ENCODE measurements at regions not wholly inside any gene's neighbourhood (a gene's known extent, or its start where the extent isn't known, plus 50 kb on each side); places are given as distances from the start of the nearest gene placed in this dataset.
A peak's percentile ranks its signal among the peaks of the same experiment; 100 is the strongest.
"Not testable (repeated sequence)": the region's sequence is repeated elsewhere in the genome, so short reads cannot be mapped to it uniquely, and the experiment has no call there.

GRCh38 chr3:26097111-26097510, 307.2 kb downstream of the OXSM start:
- not testable (repeated sequence) for H3K4me3 ChIP-seq (ENCODE audit: low read length); DNase-seq (ENCODE audit: low read depth, low spot score)

GRCh38 chr3:26099692-26100091, 309.8 kb downstream of the OXSM start:
- no peak for DNase-seq (ENCODE audit: low read depth, low spot score)
- H3K4me3 ChIP-seq (ENCODE audit: low read length): no peak overlapping the region

- no peak overlapping the region for H3K4me3 ChIP-seq (ENCODE audit: low read length)
- no peak for DNase-seq (ENCODE audit: low read depth, low spot score)
These were observed 310.3 kb downstream of the OXSM start for GRCh38 chr3:26100176-26100575.

GRCh38 chr3:26102376-26102775, 312.5 kb downstream of the OXSM start:
- no peak overlapping the region for H3K4me3 ChIP-seq (ENCODE audit: low read length)
- no peak for DNase-seq (ENCODE audit: low read depth, low spot score)

GRCh38 chr3:26104851-26105251, 315.0 kb downstream of the OXSM start:
- H3K4me3 ChIP-seq (ENCODE audit: low read length): no peak overlapping the region
- DNase-seq (ENCODE audit: low read depth, low spot score): no peak

- no peak for DNase-seq (ENCODE audit: low read depth, low spot score)
- no peak overlapping the region for H3K4me3 ChIP-seq (ENCODE audit: low read length)
These were observed 315.4 kb downstream of the OXSM start for GRCh38 chr3:26105261-26105660.

- no peak overlapping the region for H3K4me3 ChIP-seq (ENCODE audit: low read length)
- no peak for DNase-seq (ENCODE audit: low read depth, low spot score)
These were observed 316.3 kb downstream of the OXSM start for GRCh38 chr3:26106228-26106627.

GRCh38 chr3:26108846-26109489, 319.1 kb downstream of the OXSM start:
- no peak for DNase-seq (ENCODE audit: low read depth, low spot score)
- H3K4me3 ChIP-seq (ENCODE audit: low read length): no peak overlapping the region

GRCh38 chr3:26114851-26115250, 325.0 kb downstream of the OXSM start:
- no peak for DNase-seq (ENCODE audit: low read depth, low spot score)
- H3K4me3 ChIP-seq (ENCODE audit: low read length): no peak overlapping the region

GRCh38 chr3:26118165-26118564, 328.3 kb downstream of the OXSM start:
- peak; percentile 23 for DNase-seq (ENCODE audit: low read depth, low spot score)
- no peak overlapping the region for H3K4me3 ChIP-seq (ENCODE audit: low read length)

GRCh38 chr3:26132942-26133341, 343.1 kb downstream of the OXSM start:
- DNase-seq (ENCODE audit: low read depth, low spot score): no peak
- H3K4me3 ChIP-seq (ENCODE audit: low read length): no peak overlapping the region

- DNase-seq (ENCODE audit: low read depth, low spot score): no peak
- H3K4me3 ChIP-seq (ENCODE audit: low read length): no peak overlapping the region
These were observed 351.4 kb downstream of the OXSM start for GRCh38 chr3:26141296-26141695.

- no peak overlapping the region for H3K4me3 ChIP-seq (ENCODE audit: low read length)
- DNase-seq (ENCODE audit: low read depth, low spot score): no peak
These were observed 355.9 kb downstream of the OXSM start for GRCh38 chr3:26145769-26146168.

GRCh38 chr3:26157428-26157827, 367.5 kb downstream of the OXSM start:
- not testable (repeated sequence) for DNase-seq (ENCODE audit: low read depth, low spot score); H3K4me3 ChIP-seq (ENCODE audit: low read length)

- DNase-seq (ENCODE audit: low read depth, low spot score): no peak
- H3K4me3 ChIP-seq (ENCODE audit: low read length): no peak overlapping the region
These were observed 381.1 kb downstream of the OXSM start for GRCh38 chr3:26171006-26171405.

GRCh38 chr3:26191556-26191955, 401.7 kb downstream of the OXSM start:
- DNase-seq (ENCODE audit: low read depth, low spot score): no peak
- H3K4me3 ChIP-seq (ENCODE audit: low read length): no peak overlapping the region

- H3K4me3 ChIP-seq (ENCODE audit: low read length): no peak overlapping the region
- DNase-seq (ENCODE audit: low read depth, low spot score): no peak
These were observed 403.7 kb downstream of the OXSM start for GRCh38 chr3:26193558-26193957.

GRCh38 chr3:26196781-26197180, 406.9 kb downstream of the OXSM start:
- no peak overlapping the region for H3K4me3 ChIP-seq (ENCODE audit: low read length)
- DNase-seq (ENCODE audit: low read depth, low spot score): no peak

- no peak for DNase-seq (ENCODE audit: low read depth, low spot score)
- no peak overlapping the region for H3K4me3 ChIP-seq (ENCODE audit: low read length)
These were observed 408.7 kb downstream of the OXSM start for GRCh38 chr3:26198609-26199008.

- no peak for DNase-seq (ENCODE audit: low read depth, low spot score)
- H3K4me3 ChIP-seq (ENCODE audit: low read length): no peak overlapping the region
These were observed 412.3 kb downstream of the OXSM start for GRCh38 chr3:26202169-26202568.

GRCh38 chr3:26205475-26205874, 415.6 kb downstream of the OXSM start:
- H3K4me3 ChIP-seq (ENCODE audit: low read length): no peak overlapping the region
- no peak for DNase-seq (ENCODE audit: low read depth, low spot score)

- no peak overlapping the region for H3K4me3 ChIP-seq (ENCODE audit: low read length)
These were observed 414.4 kb upstream of the LRRC3B start for GRCh38 chr3:26208201-26208600.

More at GRCh38 chr3:26208201-26208600, 414.4 kb upstream of the LRRC3B start:
- DNase-seq (ENCODE audit: low read depth, low spot score): no peak

All from Jurkat, Clone E6-1 (cell line).